HG02588 (cell line): ENCODE measurements at regions not wholly inside any gene's neighbourhood (a gene's known extent, or its start where the extent isn't known, plus 50 kb on each side); places are given as distances from the start of the nearest gene placed in this dataset.
"Not testable (repeated sequence)": the region's sequence is repeated elsewhere in the genome, so short reads cannot be mapped to it uniquely, and the experiment has no call there.

Source experiments
- ATAC-seq: cut with Tn5 transposase; IDR thresholded peaks from one replicate; pipeline ENCODE4 v1.9.1; 2021; ENCODE audit warnings: mild to moderate bottlenecking, moderate library complexity; ENCODE audit not compliant: unreplicated experiment

DNA sequence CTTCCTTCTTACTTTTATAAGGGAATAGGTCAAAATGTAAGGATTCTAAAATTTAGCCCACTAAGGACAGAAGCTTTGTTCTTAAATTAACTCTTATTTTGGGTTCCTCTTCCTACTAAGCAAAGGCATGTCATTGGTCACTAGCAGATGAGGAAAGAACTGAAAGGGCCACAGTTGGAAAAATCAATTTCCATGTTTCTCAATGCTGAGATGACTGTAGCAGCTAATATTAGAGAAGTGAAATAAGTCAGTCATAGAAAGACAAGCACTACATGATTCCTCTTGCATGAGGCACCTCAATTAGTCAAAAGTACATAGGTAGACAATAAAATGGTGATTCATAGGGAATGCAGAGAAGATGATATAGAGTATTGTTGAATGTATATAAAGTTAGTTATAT is 353.7 kb downstream of the RSL24D1 start:
- ATAC-seq = no peak

DNA sequence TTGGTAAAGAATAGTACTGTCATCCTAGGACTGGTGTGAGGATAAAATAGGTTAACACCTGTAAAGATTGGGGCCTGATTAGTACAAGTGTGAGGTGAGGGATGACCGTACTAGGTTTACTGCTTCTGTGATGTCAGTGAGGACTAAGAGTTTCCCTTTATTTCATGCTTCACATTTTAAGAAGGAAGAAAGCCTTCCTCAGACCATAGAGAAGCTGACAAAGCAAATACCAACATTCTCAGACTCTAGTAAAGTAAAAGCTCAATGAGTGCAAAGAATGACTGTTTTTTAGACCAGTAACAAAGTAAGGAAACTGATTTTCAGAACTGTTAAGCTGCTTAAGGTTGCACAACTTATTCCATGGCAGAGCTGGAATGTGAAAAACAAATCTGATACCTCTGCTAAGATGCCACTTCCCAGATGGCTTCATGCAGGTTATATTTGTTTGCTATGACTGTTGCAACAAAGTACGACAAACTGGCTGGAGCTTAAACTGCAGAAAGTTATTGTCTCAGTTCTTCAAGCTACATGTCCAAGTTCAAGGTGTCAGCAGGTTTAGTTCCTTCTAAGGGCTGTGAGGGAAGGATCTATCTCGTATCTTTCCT is 354.9 kb downstream of the RSL24D1 start:
- no peak for ATAC-seq

DNA sequence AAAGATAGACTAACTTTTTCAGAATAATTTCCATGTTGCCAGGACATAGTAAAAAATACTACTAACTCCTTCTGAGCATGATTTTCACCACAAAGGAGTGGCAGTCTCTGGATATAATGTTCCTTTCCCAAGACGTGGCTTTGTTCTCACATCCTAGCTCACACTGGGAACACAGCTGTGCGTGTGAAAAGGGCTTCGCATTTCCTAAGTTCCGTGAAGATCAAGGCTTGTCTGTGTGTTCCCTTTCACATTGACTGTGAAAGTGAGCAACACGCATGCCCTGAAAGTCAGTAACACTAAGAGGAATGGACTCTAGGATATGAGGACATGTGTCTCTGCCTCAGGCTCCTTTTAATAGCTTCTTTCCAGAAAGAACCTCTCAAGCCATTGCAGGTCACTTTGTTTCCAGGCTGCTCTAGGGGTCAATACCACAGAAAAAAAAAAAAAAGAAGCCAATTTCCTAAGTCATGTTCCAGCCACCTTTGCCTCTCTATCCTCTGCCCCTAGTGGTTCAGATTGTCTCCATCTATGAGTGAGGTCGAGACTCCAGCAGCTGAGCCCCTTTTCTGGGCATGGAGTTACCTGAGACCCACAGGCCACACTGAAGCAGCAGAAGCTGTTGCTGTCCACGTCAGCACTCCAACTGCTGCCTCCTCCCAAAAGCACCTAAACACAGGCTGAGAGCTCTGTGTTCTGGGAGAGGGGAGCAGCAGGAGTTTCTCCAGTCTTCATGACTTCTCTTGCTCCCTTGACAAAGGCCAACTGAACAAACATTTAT is 355.9 kb downstream of the RSL24D1 start:
- no peak for ATAC-seq

DNA sequence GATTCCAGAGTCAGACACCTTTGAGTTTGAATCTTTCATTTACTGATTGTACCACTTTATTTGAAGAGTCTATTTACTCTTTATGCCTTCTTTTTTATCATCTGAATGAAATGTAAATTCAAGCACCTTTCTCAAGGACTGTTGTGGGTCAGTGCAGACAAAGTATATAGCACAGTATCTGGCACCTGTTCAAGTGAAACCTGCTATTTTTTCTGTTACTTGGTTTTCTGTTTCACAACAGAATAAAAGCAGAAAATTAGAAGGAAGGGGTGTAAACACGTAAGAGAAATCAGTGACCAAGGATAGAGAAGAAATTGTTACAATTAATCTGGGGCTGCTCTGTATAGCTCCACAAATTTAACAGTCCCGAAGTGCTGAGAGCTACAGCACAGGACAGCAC is 357.4 kb downstream of the RSL24D1 start:
- no peak for ATAC-seq

DNA sequence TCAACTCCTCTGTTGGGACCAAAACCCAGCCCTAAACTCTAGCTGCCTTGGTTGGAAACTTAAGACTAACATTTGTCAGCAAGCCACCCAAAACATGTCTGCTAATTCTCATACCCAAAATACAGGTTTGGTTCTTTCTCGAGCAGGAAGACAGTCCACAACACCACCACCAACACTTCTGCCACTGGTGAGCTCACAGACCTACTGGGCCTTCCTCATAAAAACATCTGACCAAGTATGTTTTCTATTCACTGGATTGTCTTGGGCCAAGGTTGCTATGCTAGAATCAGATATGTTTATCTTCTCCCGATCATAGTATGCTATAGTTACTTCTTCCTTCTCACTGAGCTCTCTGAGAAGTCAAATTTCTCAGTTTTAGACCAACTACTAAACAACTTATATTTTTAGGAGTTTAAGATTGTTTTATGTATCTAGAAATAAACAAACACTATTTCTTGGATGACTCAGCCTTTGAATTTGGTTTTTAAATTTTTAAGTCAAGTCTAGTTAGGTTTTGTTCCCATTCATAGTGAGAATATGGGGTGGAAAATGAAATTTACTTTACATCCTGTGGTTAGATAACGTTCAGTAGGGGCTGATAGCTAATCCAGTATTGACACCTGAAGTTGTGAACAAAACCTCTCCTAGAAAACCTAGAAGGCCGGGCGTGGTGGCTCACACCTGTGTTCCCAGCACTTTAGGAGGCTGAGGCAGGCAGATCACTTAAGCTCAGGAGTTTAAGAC is 360.5 kb downstream of the RSL24D1 start:
- no peak for ATAC-seq

DNA sequence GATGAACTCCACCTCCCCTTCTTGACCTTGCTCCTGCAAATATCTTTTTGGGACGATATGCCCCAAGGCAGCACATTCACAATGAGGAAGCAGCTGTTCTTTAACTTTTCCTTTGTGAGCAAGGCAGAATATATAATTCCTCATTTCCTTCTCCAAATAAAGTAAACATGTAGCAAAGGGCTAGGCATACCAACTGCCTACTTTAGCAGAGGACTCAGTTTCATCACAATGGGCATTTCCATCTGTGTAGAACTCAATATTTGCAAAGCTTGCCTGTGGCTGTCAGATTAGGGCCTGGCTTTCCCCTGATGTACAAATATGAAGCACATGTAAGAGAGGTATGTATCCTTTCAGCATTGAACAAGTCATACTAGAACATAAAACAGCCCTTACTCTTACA is 366.9 kb downstream of the RSL24D1 start:
- no peak for ATAC-seq

DNA sequence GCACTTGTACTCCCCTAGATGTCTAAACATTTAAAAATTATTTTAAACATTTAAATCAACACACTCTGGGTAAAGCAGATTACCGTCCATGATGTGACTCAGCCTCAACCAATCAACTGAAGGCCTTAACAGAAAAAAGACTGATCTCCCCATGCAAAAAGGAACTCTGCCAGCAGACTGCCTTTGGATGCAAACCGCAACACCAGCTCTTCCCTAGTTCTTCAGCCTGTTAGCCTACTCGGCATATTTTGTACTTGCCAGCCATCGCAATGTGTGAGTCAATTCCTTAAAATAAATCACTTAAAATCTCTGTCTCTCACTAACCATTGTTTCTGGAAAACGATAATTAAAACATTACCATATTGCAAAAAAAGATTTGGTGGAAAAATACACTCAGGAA is 375.9 kb downstream of the RSL24D1 start:
- ATAC-seq = no peak

DNA sequence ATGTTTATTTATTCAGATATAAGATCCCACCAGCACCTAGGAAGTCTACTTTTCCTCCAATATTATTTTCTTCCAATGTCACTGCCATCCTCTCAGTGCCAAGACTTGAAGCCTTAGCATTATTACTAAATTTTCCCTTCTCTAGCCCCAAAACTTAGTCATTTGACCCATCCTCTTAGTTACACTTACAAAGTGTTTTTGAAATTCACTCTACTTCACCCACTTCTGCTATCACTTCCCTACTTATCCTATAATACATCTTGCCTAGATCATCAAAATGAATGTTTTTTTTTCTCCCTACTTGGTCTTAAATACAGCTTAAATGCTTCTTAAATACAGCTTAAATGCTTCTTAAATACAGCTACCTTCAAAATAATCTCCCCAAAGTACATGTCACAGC is 376.6 kb downstream of the RSL24D1 start:
- ATAC-seq = no peak

DNA sequence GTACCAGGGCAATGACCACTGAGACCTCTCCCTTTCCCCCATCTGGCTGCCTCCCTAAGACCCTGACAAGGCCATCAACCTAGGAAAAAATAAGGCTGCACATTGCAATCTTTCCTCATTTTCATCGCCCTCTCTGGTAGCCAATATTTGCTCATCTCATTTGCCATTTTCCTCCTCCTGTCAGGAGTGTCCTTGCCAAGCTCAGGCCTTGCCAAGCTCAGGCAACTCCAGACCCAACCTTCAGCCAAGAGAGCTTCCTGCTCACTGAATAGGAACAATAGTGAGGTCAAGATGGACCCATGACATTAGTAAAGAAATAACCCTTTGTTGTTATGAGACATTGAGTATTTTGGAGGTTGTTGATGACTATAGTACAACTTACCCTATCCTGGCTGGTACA is 380.3 kb downstream of the RSL24D1 start:
- ATAC-seq = no peak

DNA sequence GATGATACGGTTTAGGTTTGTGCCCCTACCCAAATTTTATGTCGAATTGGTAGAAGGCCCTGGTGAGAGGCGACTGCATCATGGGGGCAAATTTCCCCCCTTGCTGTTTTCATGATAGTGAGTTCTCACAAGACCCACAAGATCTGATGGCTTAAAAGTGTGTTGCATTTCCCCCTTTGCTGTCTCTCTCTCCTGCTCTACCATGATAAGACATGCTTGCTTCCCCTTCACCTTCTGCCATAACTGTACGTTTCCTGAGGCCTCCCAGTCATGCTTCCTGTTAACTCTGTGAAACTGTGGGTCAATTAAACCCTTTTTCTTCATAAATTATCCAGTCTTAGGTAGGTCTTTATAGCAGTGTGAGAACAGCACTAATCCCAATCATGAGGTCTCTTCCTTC is 381.2 kb downstream of the RSL24D1 start:
- ATAC-seq = no peak

DNA sequence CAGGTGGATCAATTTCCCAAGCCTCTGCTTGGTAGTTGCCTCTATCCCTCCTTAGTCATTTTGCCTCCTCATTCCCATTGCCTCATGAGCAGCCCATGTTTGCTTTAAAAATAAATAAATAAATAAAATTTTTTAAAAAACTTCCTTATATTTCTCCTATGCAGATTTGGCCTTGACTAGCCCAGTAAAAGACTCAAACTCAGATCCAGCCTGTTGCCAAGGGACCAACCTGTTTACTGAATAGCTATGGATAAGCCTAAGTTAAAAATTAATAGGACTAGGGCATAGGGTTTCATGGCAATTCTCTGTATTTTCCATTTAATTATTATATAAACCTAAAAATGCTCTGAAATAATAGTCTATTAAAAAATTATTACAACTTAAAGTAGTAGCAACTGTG is 384.4 kb downstream of the RSL24D1 start:
- ATAC-seq = no peak

DNA sequence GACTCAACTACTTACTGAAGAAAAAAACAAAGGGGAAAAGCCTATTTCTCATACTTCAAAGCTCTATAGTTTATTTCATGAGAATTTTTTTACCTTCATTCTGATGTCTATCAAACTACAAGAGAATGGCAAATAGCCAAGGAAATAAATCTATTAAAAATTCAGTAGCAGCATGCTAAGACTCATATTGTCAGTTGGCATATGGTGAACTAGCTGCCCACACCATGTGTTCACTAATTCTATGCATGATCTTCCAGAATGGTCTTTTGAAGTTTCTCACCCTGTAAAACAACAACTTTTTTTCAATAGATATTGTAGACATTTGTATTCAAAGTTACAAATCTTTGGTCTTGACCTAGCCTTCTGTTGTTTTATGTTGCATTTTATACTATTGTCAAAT is 386.2 kb downstream of the RSL24D1 start:
- ATAC-seq = no peak

DNA sequence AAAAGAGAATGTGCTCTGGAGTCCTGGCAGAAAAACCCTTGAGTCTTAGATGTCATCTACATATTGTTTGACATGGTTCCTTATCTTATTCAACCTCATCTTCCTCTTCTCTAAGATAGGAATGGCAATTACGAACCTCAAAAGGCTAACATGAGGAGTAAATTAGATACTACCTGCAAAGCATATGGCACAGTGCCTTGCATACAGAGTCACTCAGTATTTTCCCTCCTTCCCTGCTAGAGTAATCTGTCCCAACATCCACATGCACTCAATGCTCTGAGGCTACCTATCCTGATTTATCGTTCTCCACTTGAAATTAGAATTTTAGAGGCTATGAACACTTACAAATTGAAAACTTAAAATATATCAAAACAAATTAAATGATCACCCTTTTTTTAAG is 386.7 kb downstream of the RSL24D1 start:
- no peak for ATAC-seq

DNA sequence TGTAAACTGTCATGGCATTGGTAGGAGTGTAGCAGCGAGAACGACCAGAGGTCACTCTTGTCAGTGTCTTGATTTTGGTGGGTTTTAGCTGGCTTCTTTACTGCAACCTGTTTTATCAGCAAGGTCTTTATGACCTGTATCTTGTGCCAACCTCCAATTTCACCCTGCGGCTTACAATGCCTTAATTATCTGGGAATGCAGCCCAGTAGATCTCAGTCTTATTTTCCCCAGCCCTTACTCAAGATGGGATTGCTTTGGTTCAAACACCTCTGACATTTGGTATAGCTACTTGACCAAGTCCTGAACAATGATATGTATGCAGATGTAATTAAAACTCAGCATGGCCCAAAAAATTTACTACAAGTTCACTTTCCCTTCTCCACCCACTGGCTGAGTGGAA is 388.4 kb downstream of the RSL24D1 start:
- no peak for ATAC-seq

DNA sequence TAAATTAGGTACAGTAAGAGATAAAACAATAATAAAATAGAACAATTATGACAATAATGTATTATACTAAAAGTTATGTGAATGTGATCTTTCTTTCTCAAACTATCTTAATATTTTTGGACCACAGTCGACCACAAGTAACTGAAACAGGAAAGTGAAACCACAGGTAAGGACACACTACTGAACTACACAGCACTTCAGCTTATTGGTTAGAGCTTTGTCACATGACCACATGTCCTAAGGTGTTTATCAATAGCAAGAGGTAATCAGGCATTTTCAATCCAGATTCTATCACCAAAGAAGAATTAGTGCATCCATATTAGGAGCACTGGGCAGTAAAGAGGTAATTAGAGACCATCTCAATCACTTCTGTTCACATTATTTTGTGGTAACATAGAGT is 392.8 kb downstream of the RSL24D1 start:
- no peak for ATAC-seq

DNA sequence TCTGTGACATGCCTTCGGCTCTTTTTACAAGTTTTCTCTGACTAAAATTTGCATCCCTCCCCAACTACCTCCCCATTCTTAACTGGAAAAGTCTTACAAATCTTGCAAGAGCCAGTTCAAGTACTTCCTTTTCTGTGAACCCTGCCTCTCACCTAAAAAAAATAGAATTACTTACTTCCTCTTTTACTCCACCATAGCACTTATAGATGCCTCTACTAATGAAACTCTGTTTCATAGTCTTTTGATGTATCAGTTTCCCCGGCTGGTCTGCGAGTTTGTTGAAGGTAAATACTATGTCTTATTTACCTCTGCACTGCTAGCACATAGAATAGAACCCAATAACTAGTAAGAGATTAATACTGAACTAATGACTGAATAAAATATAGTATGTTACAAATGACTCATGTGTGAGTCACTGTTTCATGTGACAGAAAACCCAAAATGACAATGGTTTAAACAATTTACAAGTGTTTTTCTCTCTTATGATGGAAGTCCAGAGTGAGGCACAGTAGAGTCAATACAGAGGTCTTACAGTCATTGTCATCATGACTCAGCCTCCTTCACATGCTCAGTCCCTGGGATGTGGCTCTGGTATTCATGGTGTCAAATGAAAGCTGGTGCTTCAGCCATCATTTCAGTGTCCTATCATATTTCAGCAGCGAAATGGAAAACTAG is 393.5 kb downstream of the RSL24D1 start:
- peak; percentile 62 for ATAC-seq

DNA sequence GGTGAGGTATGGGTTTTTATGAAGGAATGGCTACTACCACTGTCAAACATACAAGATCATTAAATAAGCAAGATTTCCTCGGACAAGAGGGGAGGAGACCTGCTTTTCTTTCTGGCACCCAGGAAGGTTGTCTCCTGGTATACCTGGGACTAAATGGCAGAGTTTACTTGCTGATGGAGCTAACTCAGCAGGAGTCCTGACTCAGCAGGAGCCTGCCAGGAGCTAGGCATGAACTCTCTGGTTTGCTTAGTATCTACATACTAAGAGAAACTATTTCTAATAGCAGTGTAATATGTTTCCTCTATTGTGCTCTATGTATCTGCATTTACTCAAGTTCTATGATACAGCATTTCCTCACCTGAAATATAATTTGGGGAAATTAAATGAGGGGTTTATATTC is 404.2 kb downstream of the RSL24D1 start:
- no peak for ATAC-seq

DNA sequence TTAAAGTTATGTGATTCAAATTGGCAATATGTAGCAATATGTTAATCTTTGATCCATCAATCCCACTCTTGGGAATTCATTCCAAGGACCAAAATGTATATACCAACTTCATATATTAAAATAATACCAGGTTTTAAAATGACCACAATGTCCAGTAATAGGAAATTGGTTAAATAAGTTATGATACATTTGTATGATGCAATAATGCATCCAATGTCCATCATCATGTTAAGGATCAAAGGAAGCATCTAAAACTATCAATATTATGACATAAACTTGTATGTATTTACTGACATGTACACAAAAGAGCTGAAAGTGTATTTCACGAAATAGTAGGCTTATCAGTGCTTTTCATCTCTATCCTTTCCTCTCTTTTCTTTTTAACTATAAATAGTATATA is 406.0 kb downstream of the RSL24D1 start:
- ATAC-seq = no peak

DNA sequence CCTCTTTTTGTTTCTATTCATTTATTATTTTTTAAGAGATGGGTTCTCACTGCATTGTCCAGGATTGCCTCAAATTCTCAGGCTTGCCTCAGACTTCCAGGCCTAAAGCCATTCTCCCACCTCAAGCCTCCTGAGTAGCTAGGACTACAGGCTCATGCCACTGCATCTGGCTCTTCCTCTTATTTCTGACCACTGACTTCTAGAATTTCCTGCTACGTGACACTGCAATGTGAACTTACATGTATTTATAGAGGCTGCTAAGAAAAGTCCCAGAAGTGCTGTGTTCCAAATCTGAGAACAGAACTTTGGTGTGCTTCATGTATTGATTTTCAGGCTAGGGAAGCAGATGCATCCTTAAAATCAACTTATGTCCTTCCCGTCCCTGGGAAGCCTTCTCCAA is 407.4 kb downstream of the RSL24D1 start:
- no peak for ATAC-seq

DNA sequence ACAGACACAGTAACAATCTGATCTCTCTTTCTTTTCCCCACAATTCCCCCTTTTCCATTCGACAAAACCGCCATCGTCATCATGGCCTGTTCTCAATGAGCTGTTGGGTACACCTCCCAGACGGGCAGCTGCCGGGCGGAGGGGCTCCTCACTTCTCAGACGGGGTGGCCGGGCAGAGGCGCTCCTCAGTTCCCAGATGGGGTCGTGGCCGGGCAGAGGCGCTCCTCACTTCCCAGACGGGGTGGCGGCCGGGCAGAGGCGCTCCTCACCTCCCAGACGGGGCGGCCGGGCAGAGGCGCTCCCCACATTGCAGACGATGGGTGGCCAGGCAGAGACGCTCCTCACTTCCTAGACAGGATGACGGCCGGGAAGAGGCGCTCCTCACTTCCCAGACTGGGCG is 415.5 kb downstream of the RSL24D1 start:
- not testable (repeated sequence) for ATAC-seq

DNA sequence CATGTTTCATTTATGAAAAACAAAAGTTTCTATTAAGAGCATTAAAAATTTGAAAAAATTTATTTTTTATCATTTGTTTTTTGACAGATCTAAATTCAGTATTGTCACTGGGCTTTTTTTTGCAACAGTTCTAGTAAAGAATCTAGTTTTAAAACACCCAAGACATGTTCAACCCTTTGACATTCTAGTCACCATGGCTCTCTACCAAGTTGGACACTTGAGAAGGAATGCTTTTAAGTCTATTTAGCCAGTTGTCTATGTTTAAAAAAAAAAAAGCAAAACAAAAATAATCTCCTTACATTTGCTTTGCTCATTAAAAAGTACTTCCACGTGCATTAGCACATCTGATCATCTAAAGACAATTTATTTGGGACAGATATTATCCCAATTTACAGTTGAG is 417.5 kb downstream of the RSL24D1 start:
- ATAC-seq = no peak

DNA sequence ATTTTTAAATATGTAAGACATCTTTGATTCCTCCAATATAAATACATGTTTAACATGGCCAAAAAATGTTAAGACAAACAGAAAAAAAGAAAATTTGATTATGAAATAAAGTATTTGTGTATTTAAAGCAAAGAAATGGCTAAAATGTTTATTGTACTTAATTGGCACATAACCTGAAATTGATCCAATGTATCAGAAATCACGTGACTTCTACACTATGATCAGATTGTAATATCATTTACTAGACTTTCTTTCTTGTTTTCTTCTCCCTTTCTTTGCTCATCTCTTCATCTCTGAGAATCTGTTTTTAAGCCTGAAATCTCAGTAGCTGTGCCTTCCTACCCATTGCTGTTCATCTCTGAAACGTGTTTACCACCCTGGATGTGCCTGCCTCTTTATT is 420.3 kb downstream of the RSL24D1 start:
- ATAC-seq = no peak
